PC-9 (cell line): ENCODE measurements at regions not wholly inside any gene's neighbourhood (a gene's known extent, or its start where the extent isn't known, plus 50 kb on each side); places are given as distances from the start of the nearest gene placed in this dataset.

Experiments used
- BruUV-seq: library from RNA; stranded (reverse); fragments of 400-500 nt; replicated peaks from 2 replicates; lab custom pipeline; 2021; lab: Mats Ljungman, UMichigan
- CTCF ChIA-PET: fragments of 300-600 bp; sonication (Branson Sonifier 250); formaldehyde crosslinking; loops from one replicate; lab custom pipeline; 2022; ENCODE audit warnings: antibody characterized with exemption; lab: Charles Lee
- POLR2A ChIA-PET: fragments of 300-600 bp; sonication (Branson Sonifier 250); formaldehyde crosslinking; loops from one replicate; lab custom pipeline; 2022; ENCODE audit warnings: antibody characterized with exemption; ENCODE audit not compliant: unreplicated experiment; lab: Charles Lee
- DNase-seq, 2 experiments: peaks; one replicate each; pipeline versions ENCODE4 v3.0.0 to v3.0.0-alpha.2; 2015 to 2022; ENCODE audit warnings: mixed read lengths in 1 of 2
- H2AFZ ChIP-seq: fragments of 200-600 bp; sonication (generic); 2 replicates; pipeline ENCODE4 v1.8.1; 2017; ENCODE audit warnings: antibody characterized with exemption
- H3F3A ChIP-seq: fragments of 200-600 bp; sonication (generic); 2 replicates; pipeline ENCODE4 v1.8.1; 2017; ENCODE audit warnings: antibody characterized with exemption, mild to moderate bottlenecking, low read depth; ENCODE audit not compliant: insufficient read depth
- H3K27ac ChIP-seq: fragments of 200-600 bp; sonication (generic); 2 replicates; pipeline ENCODE4 v1.6.1; 2016; ENCODE audit warnings: mixed run types
- H3K27me3 ChIP-seq: fragments of 200-600 bp; sonication (generic); 2 replicates; pipeline ENCODE4 v1.6.1; 2016; ENCODE audit warnings: low read depth, mixed run types; ENCODE audit not compliant: insufficient read depth
- H3K36me3 ChIP-seq: fragments of 200-600 bp; sonication (generic); 2 replicates; pipeline ENCODE4 v1.6.1; 2016; ENCODE audit warnings: low read depth, mixed run types
- H3K4me1 ChIP-seq: fragments of 200-600 bp; sonication (generic); replicated peaks from 2 replicates; pipeline ENCODE4 v1.6.1; 2016; ENCODE audit warnings: mixed run types; ENCODE audit not compliant: insufficient read depth
- H3K4me2 ChIP-seq: fragments of 200-600 bp; sonication (generic); 2 replicates; pipeline ENCODE4 v1.6.1; 2017; ENCODE audit warnings: mixed run types
- H3K4me3 ChIP-seq: fragments of 200-600 bp; sonication (generic); 2 replicates; pipeline ENCODE4 v1.6.1; 2016; ENCODE audit warnings: mixed run types
- H3K79me2 ChIP-seq: fragments of 200-600 bp; sonication (generic); 2 replicates; pipeline ENCODE4 v1.6.1; 2017; ENCODE audit warnings: low read depth, mixed run types
- H3K9me2 ChIP-seq: fragments of 200-600 bp; sonication (generic); 2 replicates; pipeline ENCODE4 v1.8.1; 2017; ENCODE audit warnings: mild to moderate bottlenecking; ENCODE audit not compliant: insufficient read depth
- H3K9me3 ChIP-seq: fragments of 200-600 bp; sonication (generic); 2 replicates; pipeline ENCODE4 v1.8.1; 2016; ENCODE audit warnings: low read depth; ENCODE audit not compliant: insufficient read depth
- H4K20me1 ChIP-seq: fragments of 200-600 bp; sonication (generic); 2 replicates; pipeline ENCODE4 v1.8.1; 2017; ENCODE audit not compliant: insufficient read depth
- CTCF ChIP-seq: fragments of 200-600 bp; sonication (generic); conservative IDR thresholded peaks from 2 replicates; pipeline ENCODE4 v1.6.1; 2017; ENCODE audit warnings: mixed run types, antibody characterized with exemption, mild to moderate bottlenecking, moderate library complexity
- EZH2 ChIP-seq: fragments of 200-600 bp; sonication (generic); IDR thresholded peaks from 2 replicates; pipeline ENCODE4 v1.8.0; 2017; ENCODE audit warnings: antibody characterized with exemption, low read depth
- intact Hi-C: fragments of 100-400 bp; cut with micrococcal nuclease; formaldehyde crosslinking; loops from one replicate; pipeline ENCODE4 v1.10.0; 2022; ENCODE audit not compliant: unreplicated experiment

- no TSS peak for BruUV-seq
- no peaks in the 10 kb centered on the region for H3K4me1 ChIP-seq
- ChIA-PET CTCF (no interaction called here), POLR2A (no interaction called here)
- no peak overlapping the region for H3K4me2 ChIP-seq
- no peaks in the 10 kb centered on the region for H3K79me2 ChIP-seq
- no peaks in the 10 kb centered on the region for H3K9me2 ChIP-seq
- H3K27me3 ChIP-seq, result no peaks in the 10 kb centered on the region
- intact Hi-C loops, result no loop called here
- no peaks in the 10 kb centered on the region for H3K36me3 ChIP-seq
- DNase-seq, result no peak
- H4K20me1 ChIP-seq, result no peaks in the 10 kb centered on the region
- TF ChIP-seq CTCF (no peak), EZH2 (no peak)
- no peak overlapping the region for H2AFZ ChIP-seq
- H3K9me3 ChIP-seq, result no peaks in the 10 kb centered on the region
- no peak overlapping the region for H3K27ac ChIP-seq
- no peaks in the 10 kb centered on the region for H3F3A ChIP-seq
- H3K4me3 ChIP-seq, result no peak overlapping the region
Observed at GRCh38 chr9:107727086-107727780, 237.7 kb upstream of the KLF4 start.

GRCh38 chr9:107723015-107723414 is 233.4 kb upstream of the KLF4 start:
- Histone ChIP-seq H3K4me1 (no peaks in the 10 kb centered on the region), H3K36me3 (no peaks in the 10 kb centered on the region), H2AFZ (no peak overlapping the region), H3F3A (no peaks in the 10 kb centered on the region), H4K20me1 (no peaks in the 10 kb centered on the region), H3K4me2 (no peak overlapping the region), H3K27ac (no peak overlapping the region), H3K9me2 (no peaks in the 10 kb centered on the region), H3K79me2 (no peaks in the 10 kb centered on the region), H3K27me3 (no peaks in the 10 kb centered on the region), H3K9me3 (no peaks in the 10 kb centered on the region), H3K4me3 (no peak overlapping the region)
- TF ChIP-seq CTCF (no peak), EZH2 (no peak)
- no peak for DNase-seq
- no TSS peak for BruUV-seq
- CTCF ChIA-PET, result no interaction called here
- intact Hi-C loops, result no loop called here
- POLR2A ChIA-PET, result no interaction called here

GRCh38 chr9:107721705-107722245 is 232.2 kb upstream of the KLF4 start:
- TF ChIP-seq EZH2, result no peak
- TF ChIP-seq CTCF, result no peak
- no peak overlapping the region for H3K27ac ChIP-seq
- H3K79me2 ChIP-seq, result no peaks in the 10 kb centered on the region
- no peak overlapping the region for H3K4me3 ChIP-seq
- DNase-seq, result no peak
- POLR2A ChIA-PET, result no interaction called here
- no peak overlapping the region for H3K4me2 ChIP-seq
- no peaks in the 10 kb centered on the region for H3F3A ChIP-seq
- H3K9me3 ChIP-seq, result no peaks in the 10 kb centered on the region
- no peak overlapping the region for H2AFZ ChIP-seq
- no peaks in the 10 kb centered on the region for H4K20me1 ChIP-seq
- no peaks in the 10 kb centered on the region for H3K4me1 ChIP-seq
- intact Hi-C loops, result no loop called here
- CTCF ChIA-PET, result no interaction called here
- no peaks in the 10 kb centered on the region for H3K36me3 ChIP-seq
- no TSS peak for BruUV-seq
- H3K9me2 ChIP-seq, result no peaks in the 10 kb centered on the region
- no peaks in the 10 kb centered on the region for H3K27me3 ChIP-seq
